ENCODE measurements at regions not wholly inside any gene's neighbourhood (a gene's known extent, or its start where the extent isn't known, plus 50 kb on each side); places are given as distances from the start of the nearest gene placed in this dataset.

DNA sequence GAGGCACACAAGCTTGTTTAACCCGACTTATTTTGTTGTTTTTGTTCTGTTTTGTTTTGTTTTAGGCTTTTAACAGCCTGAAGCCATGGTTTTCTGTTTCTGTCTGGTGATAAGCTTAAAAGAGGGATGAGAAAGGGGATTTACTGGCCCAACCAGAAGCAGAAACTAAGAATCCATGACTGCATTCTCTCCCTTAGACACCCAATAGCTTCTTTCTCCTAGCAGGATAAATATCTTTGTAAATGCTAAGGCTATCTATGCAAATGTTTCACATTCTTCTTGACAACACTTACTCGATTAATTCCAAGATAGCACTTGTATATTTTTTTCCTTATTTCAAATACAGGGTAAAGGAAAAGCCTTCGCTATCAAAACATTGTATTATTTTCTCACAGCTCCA is 53.7 kb upstream of the SMAD1 start:
- H3K27ac ChIP-seq, result no peak overlapping the region

DNA sequence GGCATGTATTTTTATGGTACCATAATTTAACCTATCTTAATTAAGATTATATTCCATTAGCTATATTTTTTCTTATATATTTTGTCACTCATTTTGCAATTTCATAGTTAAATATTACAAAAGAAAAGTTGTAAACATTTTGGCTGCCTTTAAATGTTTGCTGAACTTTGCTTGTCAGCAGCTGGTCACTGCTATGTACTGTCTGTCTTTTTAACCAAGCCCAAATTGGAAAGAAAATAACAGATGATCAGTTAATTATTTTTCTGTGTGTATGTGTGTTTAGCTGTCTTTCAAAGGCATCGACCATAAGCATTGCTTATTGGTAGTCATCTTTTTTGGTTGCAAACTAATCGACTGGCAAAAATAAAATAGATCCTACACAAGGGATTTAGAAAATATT is 54.4 kb upstream of the SMAD1 start:
- no peak overlapping the region for H3K27ac ChIP-seq
- H3K4me3 ChIP-seq, result no peak overlapping the region

More for the DNA sequence above, 53.7 kb upstream of the SMAD1 start:
- no peak overlapping the region for H3K4me3 ChIP-seq

DNA sequence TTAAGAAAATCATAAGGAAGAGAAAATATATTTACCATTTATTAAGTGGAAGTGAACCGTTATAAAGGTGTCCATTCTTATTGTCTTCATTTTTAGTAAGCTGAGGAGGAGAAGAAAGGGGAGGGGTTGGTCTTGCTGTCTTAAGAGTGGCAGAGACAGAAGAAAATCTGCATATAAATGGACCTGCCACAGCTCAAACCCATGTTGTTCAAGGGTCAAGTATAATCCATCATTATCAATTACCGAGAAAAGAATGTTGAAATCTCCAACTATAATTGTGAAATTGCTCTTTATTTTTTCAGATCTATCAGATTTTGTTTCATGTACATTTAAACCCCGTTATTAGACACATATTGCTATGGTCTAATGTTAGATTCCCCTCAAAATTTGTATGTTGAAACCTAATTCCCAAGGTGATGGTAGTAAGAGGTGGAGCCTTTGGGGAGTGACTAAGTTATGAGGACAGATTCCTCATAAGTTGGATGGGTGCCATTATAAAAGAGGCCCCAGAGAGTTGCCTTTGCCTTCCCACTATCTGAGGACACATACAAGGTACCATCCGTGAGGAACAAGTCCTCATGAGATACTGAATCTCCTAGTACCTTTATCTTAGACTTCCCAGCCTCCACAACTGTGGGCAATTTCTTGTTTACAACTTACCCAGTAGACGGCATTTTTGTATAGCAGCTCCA is 58.5 kb upstream of the SMAD1 start:
- no peak overlapping the region for H3K4me3 ChIP-seq
- H3K27ac ChIP-seq, result no peak overlapping the region

DNA sequence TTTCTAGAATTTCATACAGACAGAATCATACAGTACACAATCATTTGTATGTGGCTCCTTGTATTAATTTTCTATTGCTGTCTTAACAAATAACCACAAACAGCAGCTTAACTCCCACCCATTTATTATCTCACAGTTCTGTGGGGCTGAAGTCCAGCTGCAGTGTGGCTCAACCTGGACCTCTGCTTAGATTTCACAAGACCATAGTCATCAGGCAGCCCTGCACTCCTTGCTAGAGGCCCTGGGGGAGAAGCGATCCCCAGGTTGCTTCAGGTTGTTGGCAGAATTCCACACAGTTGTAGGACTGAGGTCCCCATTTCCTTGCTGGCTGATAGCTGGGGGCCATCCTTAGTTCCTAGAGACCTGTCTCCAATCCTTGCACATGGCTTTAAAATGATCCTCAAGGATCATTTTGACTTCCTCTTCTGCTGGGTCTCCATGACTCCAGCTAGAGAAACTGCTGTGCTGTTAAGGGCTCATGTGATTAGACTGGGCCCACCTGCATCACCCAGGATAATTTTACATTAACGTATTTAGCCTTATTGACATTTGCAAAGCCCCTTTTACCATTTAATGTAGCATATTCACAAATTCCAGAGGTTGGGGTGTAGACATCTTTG is 60.9 kb upstream of the SMAD1 start:
- no peak overlapping the region for H3K27ac ChIP-seq
- no peak overlapping the region for H3K4me3 ChIP-seq

DNA sequence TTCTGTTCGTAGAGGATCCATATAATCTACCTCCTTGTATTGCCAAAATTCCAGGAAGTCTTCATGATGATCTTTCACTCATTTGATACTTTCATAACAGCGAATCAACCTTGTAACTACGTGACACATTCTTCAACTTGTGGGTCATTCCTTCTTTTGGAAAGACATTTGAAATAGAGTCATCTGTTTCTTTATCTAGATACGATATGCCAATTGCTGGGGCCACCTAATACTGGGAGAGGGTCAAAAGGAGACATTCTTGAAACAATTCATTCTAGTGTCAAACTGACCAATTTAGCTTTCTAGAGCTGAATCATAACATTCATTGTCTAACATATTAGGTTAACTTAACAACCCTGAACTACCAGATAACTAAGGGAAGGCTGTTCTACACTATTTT is 62.9 kb upstream of the SMAD1 start:
- Histone ChIP-seq H3K4me3 (no peak overlapping the region), H3K27ac (no peak overlapping the region)

DNA sequence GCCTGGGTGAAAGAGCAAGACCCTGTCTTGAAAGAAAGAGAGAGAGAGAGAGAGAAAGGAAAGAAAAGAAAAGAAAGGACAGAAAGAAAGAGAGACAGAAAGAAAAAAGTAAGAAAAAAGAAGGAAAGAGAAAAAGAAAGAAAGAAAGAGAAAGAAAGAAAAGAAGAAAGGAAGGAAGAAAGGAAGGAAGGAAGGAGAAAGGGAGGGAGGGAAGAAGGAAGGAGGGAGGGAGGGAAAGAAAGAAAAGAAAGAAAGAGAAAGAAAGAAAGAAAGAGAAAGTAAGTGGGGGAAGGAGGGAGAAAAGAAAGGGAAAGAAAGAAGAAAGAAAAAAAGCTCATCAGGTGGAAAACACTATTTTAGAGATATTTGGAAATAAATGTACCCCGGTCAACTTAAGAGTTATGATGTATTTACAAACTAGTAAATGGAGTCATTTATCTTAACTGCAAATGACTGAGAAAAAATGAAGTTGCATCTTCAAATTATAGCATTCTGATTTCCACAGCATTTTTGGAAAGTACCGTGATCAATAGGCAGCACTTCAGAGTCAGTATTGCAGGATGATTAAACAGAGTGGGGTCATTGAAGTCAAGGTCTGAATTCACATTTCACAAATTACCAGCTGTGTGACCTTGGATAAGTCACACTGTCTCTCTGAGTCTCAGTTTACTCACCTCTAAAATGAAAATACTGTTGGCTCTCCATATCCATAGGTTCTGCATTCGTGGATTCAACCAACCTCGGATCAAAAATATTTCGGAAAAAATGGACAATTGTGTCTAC is 64.1 kb upstream of the SMAD1 start:
- Histone ChIP-seq H3K4me3 (no peak overlapping the region), H3K27ac (no peak overlapping the region)

DNA sequence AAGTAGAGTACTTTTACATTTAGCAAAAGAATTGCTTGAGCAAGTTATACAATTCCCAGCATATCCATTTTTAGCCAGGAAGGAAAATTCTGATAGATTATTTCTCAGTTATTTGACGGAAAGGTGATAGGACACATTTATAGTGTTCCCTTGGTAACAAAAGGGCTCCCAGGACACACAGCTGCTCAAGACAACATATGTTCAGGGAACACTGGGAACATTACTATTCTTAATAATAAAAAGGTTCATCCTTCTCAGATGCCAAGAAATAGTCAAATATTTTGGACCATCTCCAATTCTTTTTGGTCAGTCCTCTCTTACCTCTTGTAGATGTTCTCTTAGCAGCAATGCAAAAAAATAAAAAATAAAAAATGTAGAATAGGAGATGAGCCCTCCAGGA is 66.8 kb upstream of the SMAD1 start:
- no peak overlapping the region for H3K4me3 ChIP-seq
- H3K27ac ChIP-seq, result no peak overlapping the region

DNA sequence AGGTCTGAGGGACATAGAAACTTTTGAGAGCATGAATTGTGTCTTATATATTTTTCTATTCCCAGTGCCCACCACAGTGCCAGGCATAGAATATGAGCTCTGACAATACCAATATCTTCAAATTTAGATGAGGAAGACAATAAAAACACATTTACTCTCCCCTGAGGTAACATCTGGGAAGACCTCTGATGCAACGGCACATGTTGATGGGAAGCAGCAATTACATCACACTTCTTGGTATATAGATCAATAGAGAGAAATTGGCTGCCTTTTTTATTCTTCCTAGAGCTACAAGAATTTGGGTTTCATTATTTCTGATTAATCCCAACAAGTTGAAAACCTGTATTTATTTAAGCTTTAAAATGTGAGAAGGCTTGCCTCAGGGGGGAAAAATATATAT is 67.4 kb upstream of the SMAD1 start:
- Histone ChIP-seq H3K4me3 (no peak overlapping the region), H3K27ac (no peak overlapping the region)

DNA sequence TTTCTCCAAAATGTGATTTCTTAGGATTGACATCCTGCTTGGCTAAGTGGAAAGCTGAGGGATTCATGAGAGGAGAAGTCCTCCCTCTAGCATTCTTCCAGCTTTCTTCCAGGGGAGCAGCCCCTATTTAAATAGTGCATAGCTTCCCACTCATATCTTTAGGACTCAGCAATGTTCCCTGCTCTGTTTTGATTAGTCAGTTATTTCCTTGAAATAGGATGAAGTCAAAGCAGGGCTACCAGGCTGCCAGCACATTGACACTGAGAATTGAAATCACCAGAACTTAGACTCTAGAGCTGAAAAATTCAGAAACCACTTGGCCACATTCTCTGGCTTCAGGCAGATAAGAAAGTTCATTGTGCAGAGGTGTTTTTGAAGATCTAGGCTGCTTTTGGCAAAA is 74.7 kb upstream of the SMAD1 start:
- Histone ChIP-seq H3K27ac (no peak overlapping the region), H3K4me3 (no peak overlapping the region)

DNA sequence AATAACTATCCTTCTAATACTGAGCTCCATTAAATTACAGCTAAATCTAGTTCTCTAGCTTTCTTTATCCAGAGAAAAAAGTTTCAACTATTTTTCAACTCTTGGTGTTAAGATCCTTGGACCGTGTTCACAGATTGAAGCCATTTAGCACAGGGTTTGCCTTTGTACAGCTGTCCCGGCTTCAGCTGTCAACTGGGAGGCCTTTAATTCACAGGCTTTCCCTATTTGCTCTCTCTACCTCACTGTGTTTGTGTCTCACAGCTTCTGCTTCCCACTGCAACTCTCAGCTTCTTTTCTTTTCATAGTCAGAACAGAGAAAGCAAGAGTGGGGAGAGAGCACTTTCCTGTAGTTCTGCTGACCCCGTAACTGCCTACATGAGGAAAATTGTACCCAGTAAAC is 76.9 kb upstream of the SMAD1 start:
- H3K4me3 ChIP-seq, result no peak overlapping the region
- H3K27ac ChIP-seq, result no peak overlapping the region

DNA sequence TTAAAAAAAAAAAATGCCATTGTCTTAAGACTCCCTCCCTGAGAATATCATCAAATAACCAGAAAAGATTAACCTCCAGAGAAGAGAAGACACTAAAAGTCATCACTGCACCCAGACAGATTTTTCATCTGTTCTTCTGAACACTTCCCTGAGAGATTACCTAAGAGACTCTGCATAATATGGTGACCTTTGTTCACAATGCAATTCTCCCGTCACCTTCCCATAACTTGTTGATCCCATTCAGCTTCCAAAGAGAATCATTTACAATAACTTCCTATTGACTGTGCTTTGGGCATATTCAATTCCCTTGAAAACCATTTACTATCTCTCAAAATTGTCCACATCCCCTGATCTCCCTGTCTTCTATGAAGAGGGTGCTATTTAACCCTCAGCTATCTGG is 85.1 kb upstream of the SMAD1 start:
- H3K27ac ChIP-seq, result no peak overlapping the region
- H3K4me3 ChIP-seq, result no peak overlapping the region

DNA sequence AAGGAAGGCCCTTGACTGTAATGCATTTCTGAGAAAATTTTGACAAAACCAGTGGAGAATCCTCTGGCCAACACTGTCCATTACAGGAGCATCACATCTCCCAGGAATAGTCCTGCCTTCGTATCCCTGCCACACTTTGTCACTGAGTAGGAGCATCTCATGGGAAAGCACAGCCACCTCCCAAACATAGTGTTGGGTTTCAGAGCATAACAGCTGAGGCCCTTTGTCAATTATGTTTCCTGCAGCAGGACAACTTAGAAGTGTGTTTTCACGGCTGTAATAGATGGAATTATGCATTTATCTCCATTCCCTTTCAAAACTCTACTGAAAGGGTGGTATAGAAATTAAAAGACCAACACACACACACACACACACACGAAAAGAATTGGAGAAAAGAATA is 91.1 kb upstream of the SMAD1 start:
- H3K4me3 ChIP-seq, result no peak overlapping the region

DNA sequence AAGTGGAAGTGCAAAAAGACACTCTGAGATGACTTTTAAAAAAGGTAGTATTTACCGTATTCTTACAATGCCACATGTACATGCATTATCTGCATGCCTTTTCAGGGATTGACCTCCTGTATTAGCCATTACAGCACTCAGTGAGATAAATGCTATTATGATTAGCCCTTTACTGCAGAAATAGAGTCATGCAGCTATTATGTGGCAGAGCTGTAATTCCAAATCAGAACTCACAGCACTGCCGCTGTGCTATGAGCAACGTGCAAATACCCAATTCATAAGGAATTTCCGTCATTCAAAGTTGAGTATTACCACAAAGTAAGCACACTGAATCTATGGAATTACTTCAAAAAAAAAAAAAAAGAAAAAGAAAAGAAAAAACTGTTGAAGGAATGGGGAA is 92.1 kb upstream of the SMAD1 start:
- no peak overlapping the region for H3K27ac ChIP-seq
- H3K4me3 ChIP-seq, result no peak overlapping the region

More for the DNA sequence above, 91.1 kb upstream of the SMAD1 start:
- no peak overlapping the region for H3K27ac ChIP-seq

DNA sequence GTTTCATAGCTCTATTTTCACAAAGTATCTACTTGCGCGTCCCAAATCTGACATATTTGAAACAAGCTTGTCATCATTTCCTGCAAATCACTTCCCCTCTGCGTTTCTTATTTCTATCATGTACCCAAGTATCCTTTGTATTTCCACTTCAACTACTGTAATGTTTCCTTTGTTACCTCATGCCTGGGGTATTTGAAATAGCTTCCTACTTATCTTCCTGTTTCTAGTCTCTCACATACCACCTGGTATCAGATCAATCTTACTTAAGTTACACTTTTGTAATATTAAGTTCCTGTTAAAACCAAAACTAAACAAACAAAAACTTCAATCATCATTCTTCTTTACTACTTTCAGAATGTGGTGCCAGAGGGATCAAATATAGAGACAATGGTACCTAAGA is 93.6 kb upstream of the SMAD1 start:
- Histone ChIP-seq H3K4me3 (no peak overlapping the region), H3K27ac (no peak overlapping the region)

DNA sequence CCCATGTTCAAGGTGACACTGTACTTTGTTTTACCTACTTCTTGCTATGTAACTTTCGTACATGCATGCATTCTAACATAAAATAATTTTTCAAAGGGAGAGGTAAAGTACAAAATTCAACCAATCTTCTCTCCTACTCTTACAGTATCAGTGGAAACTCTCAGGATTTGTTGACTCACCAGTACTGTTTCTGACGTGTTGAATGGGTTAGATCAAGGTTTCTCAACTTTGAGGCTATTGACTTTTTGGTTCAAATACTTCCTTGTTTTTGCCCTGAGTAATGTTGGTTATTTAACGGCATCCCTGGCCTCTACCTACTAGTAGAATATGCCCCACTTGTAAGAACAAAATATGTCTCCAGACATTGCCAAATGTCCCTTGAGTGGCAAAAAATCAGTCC is 94.6 kb upstream of the SMAD1 start:
- no peak overlapping the region for H3K4me3 ChIP-seq

DNA sequence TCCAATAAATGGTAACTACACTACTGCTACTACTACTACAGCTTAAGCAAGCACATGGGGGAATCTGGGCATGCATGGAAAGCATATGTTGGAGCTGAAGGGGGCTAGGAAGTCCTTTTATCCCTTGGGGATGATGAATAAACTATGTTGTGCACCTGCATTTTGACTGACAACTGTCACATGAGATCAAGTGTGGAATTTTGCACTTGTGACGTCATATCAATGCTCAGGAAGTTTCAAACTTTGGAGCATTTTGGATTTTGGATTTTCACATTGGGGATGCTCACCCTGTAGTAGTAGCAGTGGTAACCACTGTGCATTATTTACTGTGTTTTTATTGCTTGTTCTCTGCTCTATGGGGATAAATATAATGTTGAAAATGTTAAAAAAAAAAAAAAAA is 100.5 kb upstream of the SMAD1 start:
- Histone ChIP-seq H3K4me3 (no peak overlapping the region), H3K27ac (no peak overlapping the region)

More for the DNA sequence above, 94.6 kb upstream of the SMAD1 start:
- no peak overlapping the region for H3K27ac ChIP-seq

DNA sequence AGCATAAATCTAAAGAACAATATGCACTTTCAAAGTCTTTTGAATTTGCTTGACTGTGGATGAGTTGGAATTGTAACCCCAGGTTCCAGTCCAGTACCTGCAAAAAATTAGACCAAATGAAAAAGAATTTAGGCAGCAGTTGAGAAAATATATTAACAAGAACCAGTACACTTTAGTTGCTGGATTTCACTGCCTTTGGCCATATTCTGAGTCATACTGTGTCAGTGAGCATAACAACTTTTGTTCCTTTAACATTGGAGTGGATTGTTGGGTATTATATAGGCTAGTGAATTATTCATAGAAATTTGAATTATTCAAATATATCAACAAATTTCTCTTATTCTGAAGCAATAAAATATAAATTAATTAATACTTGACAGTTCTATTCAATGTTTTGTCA is 101.5 kb upstream of the SMAD1 start:
- H3K4me3 ChIP-seq, result no peak overlapping the region
- no peak overlapping the region for H3K27ac ChIP-seq

DNA sequence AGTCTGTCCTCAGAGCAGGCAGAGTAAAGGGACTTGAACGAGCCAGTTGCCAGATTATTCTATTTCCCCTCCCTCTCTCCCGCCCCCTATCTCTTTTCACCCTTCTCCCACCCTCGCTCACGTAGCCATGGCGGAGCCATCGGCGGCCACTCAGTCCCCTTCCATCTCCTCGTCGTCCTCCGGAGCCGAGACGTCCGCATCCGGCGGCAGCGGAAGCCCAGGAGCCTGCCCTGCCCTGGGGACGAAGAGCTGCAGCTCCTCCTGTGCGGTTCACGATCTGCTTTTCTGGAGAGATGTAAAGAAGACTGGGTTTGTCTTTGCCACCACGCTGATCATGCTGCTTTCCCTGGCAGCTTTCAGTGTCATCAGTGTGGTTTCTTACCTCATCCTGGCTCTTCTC is 106.2 kb upstream of the SMAD1 start:
- Histone ChIP-seq H3K4me3 (no peak overlapping the region), H3K27ac (no peak overlapping the region)

DNA sequence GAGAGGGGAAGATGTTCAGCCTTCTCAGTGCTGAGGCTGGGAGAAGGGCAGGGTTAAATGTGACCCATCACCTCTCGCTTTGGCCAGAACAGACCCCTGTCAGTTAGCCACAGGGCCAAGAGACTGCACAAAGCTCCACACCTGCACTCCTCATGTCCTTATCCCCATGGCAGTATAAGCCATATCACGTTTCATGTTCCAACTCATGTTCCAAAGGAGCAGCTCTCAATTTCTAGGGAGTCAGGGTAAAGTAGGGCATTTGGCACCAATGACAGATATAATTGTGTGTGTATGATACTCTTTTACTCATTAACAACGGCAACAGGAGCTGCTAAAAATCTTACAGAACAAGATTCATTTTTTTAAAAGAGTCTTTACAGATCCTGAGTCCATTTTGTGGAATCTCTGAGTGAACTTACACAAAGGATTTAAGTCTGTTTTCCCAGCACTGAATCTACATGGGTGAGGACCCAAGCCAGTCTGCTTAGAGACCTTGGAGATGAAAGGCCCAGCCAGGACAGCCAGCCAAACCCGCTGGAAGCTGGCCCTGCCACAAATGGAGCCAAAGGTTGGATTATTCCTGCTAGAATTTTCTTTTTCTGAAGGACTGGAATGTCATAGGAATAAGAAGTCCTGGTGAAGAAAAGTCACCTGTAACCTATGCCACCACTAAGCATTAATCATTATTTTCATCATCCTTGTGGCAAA is 129.1 kb upstream of the SMAD1 start:
- no peak overlapping the region for H3K27ac ChIP-seq
- H3K4me3 ChIP-seq, result no peak overlapping the region

DNA sequence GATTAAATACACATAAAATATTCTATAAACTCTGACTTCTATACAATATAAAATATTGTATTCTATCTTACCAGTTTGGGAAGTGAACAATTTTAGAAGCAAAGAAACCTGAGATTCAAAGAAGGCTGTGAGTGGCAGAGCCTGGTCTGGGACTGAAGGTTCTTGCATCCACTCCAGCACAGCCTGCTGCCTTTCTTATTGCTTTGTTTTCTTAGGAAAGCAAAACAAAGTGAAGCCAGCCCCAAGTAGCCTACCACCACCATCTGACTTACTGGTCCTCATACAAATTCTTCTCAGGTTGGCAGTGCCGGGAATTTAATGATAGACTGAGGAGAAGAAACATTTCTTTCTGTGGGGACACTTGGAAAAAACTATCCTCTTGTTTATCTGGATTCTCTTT is 129.7 kb upstream of the SMAD1 start:
- H3K27ac ChIP-seq, result no peak overlapping the region
- no peak overlapping the region for H3K4me3 ChIP-seq

DNA sequence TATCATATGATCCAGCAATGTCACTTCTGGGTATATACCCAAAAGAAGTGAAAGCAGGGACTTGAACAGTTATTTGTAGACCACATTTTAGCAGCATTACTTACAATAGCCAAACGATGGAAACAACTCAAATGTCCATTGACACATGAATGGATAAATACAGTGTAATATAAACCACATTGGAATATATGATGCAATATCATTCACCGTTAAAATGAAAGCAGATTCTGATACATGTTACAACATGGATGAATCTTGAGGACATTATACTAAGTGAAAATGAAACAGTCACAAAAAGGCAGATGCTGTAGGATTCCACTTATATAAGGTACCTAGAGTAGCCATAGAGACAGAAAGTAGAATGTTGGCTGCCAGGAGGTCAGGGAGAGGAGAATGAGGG is 130.5 kb upstream of the SMAD1 start:
- Histone ChIP-seq H3K4me3 (no peak overlapping the region), H3K27ac (peak overlapping the region in 1 of 21 experiments; percentile 17)
